ENCODE measurements at regions not wholly inside any gene's neighbourhood (a gene's known extent, or its start where the extent isn't known, plus 50 kb on each side); places are given as distances from the start of the nearest gene placed in this dataset.

GRCh38 chr2:109066501-109066900 is 62.5 kb upstream of the SH3RF3 start:
- TF ChIP-seq ZNF274 (IDR thresholded peaks at IDR 0.05; ENCODE audit: low read depth, low read length): no peak
- no peak for TF ChIP-seq YY1 (IDR thresholded peaks at IDR 0.05; ENCODE audit: insufficient read depth, insufficient read length)
- TF ChIP-seq SUZ12 (IDR thresholded peaks at IDR 0.05; ENCODE audit: extremely low read depth, insufficient read depth, insufficient read length): no peak
